ENCODE measurements at regions not wholly inside any gene's neighbourhood (a gene's known extent, or its start where the extent isn't known, plus 50 kb on each side); places are given as distances from the start of the nearest gene placed in this dataset.

GRCh38 chr2:240325016-240326007 lies 110.2 kb upstream of the GPC1 start:
- no peaks in the 10 kb centered on the region for H3K79me2 ChIP-seq (ENCODE audit: control insufficient read depth, insufficient read depth, low read length, poor library complexity)
- no peak for DNase-seq
- H3K23ac ChIP-seq (ENCODE audit: low read length), result no peak overlapping the region
- H3K18ac ChIP-seq (ENCODE audit: low read length), result no peak overlapping the region
- H2AK5ac ChIP-seq (ENCODE audit: low read length), result no peak overlapping the region
- no peak overlapping the region for H3K27ac ChIP-seq (ENCODE audit: low read depth, low read length)
- H2BK120ac ChIP-seq (ENCODE audit: insufficient read depth, low read length, poor library complexity), result no peak overlapping the region
- H3K4ac ChIP-seq (ENCODE audit: low read depth, low read length), result no peak overlapping the region
- H4K91ac ChIP-seq (ENCODE audit: low read depth, low read length), result no peak overlapping the region
- H3K4me1 ChIP-seq (ENCODE audit: control insufficient read depth in 1 of 2, insufficient read depth in 2 of 2, low read length in 2 of 2), result no peaks in the 10 kb centered on the region
- H3K14ac ChIP-seq (ENCODE audit: low read length), result no peak overlapping the region
- no peak overlapping the region for H4K8ac ChIP-seq (ENCODE audit: low read depth, low read length)
- H4K12ac ChIP-seq (ENCODE audit: low read depth, low read length), result no peak overlapping the region
- no peaks in the 10 kb centered on the region for H3K27me3 ChIP-seq (ENCODE audit: insufficient read depth, low read length)
- no peak overlapping the region for H2BK12ac ChIP-seq (ENCODE audit: low read length)
- H3K79me1 ChIP-seq (ENCODE audit: low read length), result no peaks in the 10 kb centered on the region
- H2BK5ac ChIP-seq (ENCODE audit: low read depth, low read length, poor library complexity), result no peak overlapping the region
- no peak overlapping the region for H3K9ac ChIP-seq (ENCODE audit: low read length)
- no peak overlapping the region for H2AFZ ChIP-seq (ENCODE audit: insufficient read depth, low read length, poor library complexity)
- H3K4me2 ChIP-seq (ENCODE audit: low read length), result no peak overlapping the region
- H3K36me3 ChIP-seq (ENCODE audit: control insufficient read depth in 1 of 2, insufficient read depth in 2 of 2, low read length in 2 of 2), result no peaks in the 10 kb centered on the region
- no CpG with 5 or more reads among the region's 25 CpGs for WGBS (ENCODE audit: extremely low coverage, insufficient coverage, insufficient read length)
- no peak overlapping the region for H3K4me3 ChIP-seq (ENCODE audit: low read depth, low read length)
- peaks cover 9% of the 10 kb centered on the region for H3K9me3 ChIP-seq (ENCODE audit: insufficient read depth, low read depth, low read length)

GRCh38 chr2:240326246-240326645 lies 109.2 kb upstream of the GPC1 start:
- Histone ChIP-seq H4K8ac (ENCODE audit: low read depth, low read length) (no peak overlapping the region), H3K79me2 (ENCODE audit: control insufficient read depth, insufficient read depth, low read length, poor library complexity) (no peaks in the 10 kb centered on the region), H2AK5ac (ENCODE audit: low read length) (no peak overlapping the region), H4K91ac (ENCODE audit: low read depth, low read length) (no peak overlapping the region), H3K27me3 (ENCODE audit: insufficient read depth, low read length) (no peaks in the 10 kb centered on the region), H3K9ac (ENCODE audit: low read length) (no peak overlapping the region), H3K36me3 (ENCODE audit: control insufficient read depth in 1 of 2, insufficient read depth in 2 of 2, low read length in 2 of 2) (no peaks in the 10 kb centered on the region), H4K12ac (ENCODE audit: low read depth, low read length) (no peak overlapping the region), H3K23ac (ENCODE audit: low read length) (no peak overlapping the region), H3K14ac (ENCODE audit: low read length) (no peak overlapping the region), H3K4me3 (ENCODE audit: low read depth, low read length) (no peak overlapping the region), H3K79me1 (ENCODE audit: low read length) (no peaks in the 10 kb centered on the region), H3K27ac (ENCODE audit: low read depth, low read length) (no peak overlapping the region), H3K18ac (ENCODE audit: low read length) (no peak overlapping the region), H2BK12ac (ENCODE audit: low read length) (no peak overlapping the region), H3K4me2 (ENCODE audit: low read length) (no peak overlapping the region), H3K4ac (ENCODE audit: low read depth, low read length) (no peak overlapping the region), H3K4me1 (ENCODE audit: control insufficient read depth in 1 of 2, insufficient read depth in 2 of 2, low read length in 2 of 2) (no peaks in the 10 kb centered on the region), H3K9me3 (ENCODE audit: insufficient read depth, low read depth, low read length) (peaks cover 10% of the 10 kb centered on the region), H2AFZ (ENCODE audit: insufficient read depth, low read length, poor library complexity) (no peak overlapping the region), H2BK5ac (ENCODE audit: low read depth, low read length, poor library complexity) (no peak overlapping the region), H2BK120ac (ENCODE audit: insufficient read depth, low read length, poor library complexity) (no peak overlapping the region)
- WGBS (ENCODE audit: extremely low coverage, insufficient coverage, insufficient read length), result no CpG with 5 or more reads among the region's 4 CpGs
- DNase-seq, result no peak

- Histone ChIP-seq H3K79me1 (ENCODE audit: low read length) (no peaks in the 10 kb centered on the region), H3K9me3 (ENCODE audit: insufficient read depth, low read depth, low read length) (peaks cover 10% of the 10 kb centered on the region), H4K8ac (ENCODE audit: low read depth, low read length) (no peak overlapping the region), H3K27ac (ENCODE audit: low read depth, low read length) (no peak overlapping the region), H2BK12ac (ENCODE audit: low read length) (no peak overlapping the region), H3K18ac (ENCODE audit: low read length) (no peak overlapping the region), H3K36me3 (ENCODE audit: control insufficient read depth in 1 of 2, insufficient read depth in 2 of 2, low read length in 2 of 2) (no peaks in the 10 kb centered on the region), H3K27me3 (ENCODE audit: insufficient read depth, low read length) (no peaks in the 10 kb centered on the region), H3K4me3 (ENCODE audit: low read depth, low read length) (no peak overlapping the region), H3K4ac (ENCODE audit: low read depth, low read length) (no peak overlapping the region), H2AFZ (ENCODE audit: insufficient read depth, low read length, poor library complexity) (no peak overlapping the region), H3K14ac (ENCODE audit: low read length) (no peak overlapping the region), H3K4me2 (ENCODE audit: low read length) (no peak overlapping the region), H2AK5ac (ENCODE audit: low read length) (no peak overlapping the region), H2BK120ac (ENCODE audit: insufficient read depth, low read length, poor library complexity) (no peak overlapping the region), H4K91ac (ENCODE audit: low read depth, low read length) (no peak overlapping the region), H3K79me2 (ENCODE audit: control insufficient read depth, insufficient read depth, low read length, poor library complexity) (no peaks in the 10 kb centered on the region), H3K9ac (ENCODE audit: low read length) (no peak overlapping the region), H2BK5ac (ENCODE audit: low read depth, low read length, poor library complexity) (no peak overlapping the region), H3K4me1 (ENCODE audit: control insufficient read depth in 1 of 2, insufficient read depth in 2 of 2, low read length in 2 of 2) (no peaks in the 10 kb centered on the region), H4K12ac (ENCODE audit: low read depth, low read length) (no peak overlapping the region), H3K23ac (ENCODE audit: low read length) (no peak overlapping the region)
- 100% methylated on average over 2 of the region's 9 CpGs for WGBS (ENCODE audit: extremely low coverage, insufficient coverage, insufficient read length)
- DNase-seq, result no peak
These were observed 108.6 kb upstream of the GPC1 start for GRCh38 chr2:240326886-240327285.

- Histone ChIP-seq H3K27ac (ENCODE audit: low read depth, low read length) (no peak overlapping the region), H3K79me1 (ENCODE audit: low read length) (no peaks in the 10 kb centered on the region), H2AK5ac (ENCODE audit: low read length) (no peak overlapping the region), H3K18ac (ENCODE audit: low read length) (no peak overlapping the region), H3K4ac (ENCODE audit: low read depth, low read length) (no peak overlapping the region), H3K23ac (ENCODE audit: low read length) (no peak overlapping the region), H4K8ac (ENCODE audit: low read depth, low read length) (no peak overlapping the region), H3K4me3 (ENCODE audit: low read depth, low read length) (no peak overlapping the region), H2BK120ac (ENCODE audit: insufficient read depth, low read length, poor library complexity) (no peak overlapping the region), H3K4me1 (ENCODE audit: control insufficient read depth in 1 of 2, insufficient read depth in 2 of 2, low read length in 2 of 2) (no peaks in the 10 kb centered on the region), H4K91ac (ENCODE audit: low read depth, low read length) (no peak overlapping the region), H3K9me3 (ENCODE audit: insufficient read depth, low read depth, low read length) (peaks cover 12% of the 10 kb centered on the region), H3K79me2 (ENCODE audit: control insufficient read depth, insufficient read depth, low read length, poor library complexity) (no peaks in the 10 kb centered on the region), H4K12ac (ENCODE audit: low read depth, low read length) (no peak overlapping the region), H3K14ac (ENCODE audit: low read length) (no peak overlapping the region), H3K4me2 (ENCODE audit: low read length) (no peak overlapping the region), H3K36me3 (ENCODE audit: control insufficient read depth in 1 of 2, insufficient read depth in 2 of 2, low read length in 2 of 2) (no peaks in the 10 kb centered on the region), H2BK12ac (ENCODE audit: low read length) (no peak overlapping the region), H3K27me3 (ENCODE audit: insufficient read depth, low read length) (no peaks in the 10 kb centered on the region), H3K9ac (ENCODE audit: low read length) (no peak overlapping the region), H2BK5ac (ENCODE audit: low read depth, low read length, poor library complexity) (no peak overlapping the region), H2AFZ (ENCODE audit: insufficient read depth, low read length, poor library complexity) (no peak overlapping the region)
- WGBS (ENCODE audit: extremely low coverage, insufficient coverage, insufficient read length), result no CpG with 5 or more reads among the region's 10 CpGs
- DNase-seq, result no peak
These were observed 107.9 kb upstream of the GPC1 start for GRCh38 chr2:240327566-240327965.
